Testis (tissue), 2 donors: ENCODE measurements at regions not wholly inside any gene's neighbourhood (a gene's known extent, or its start where the extent isn't known, plus 50 kb on each side); places are given as distances from the start of the nearest gene placed in this dataset.

Source experiments
- CTCF ChIP-seq, 3 experiments: fragments of 450-650 bp in 2 of 3; fragments of 200-600 bp in 1 of 3; sonication (generic) in 1 of 3; IDR thresholded peaks; one replicate each; pipeline ENCODE4 v1.5.1; 2016 to 2019; ENCODE audit warnings: antibody characterized with exemption in 3 of 3, mild to moderate bottlenecking in 2 of 3, moderate library complexity in 1 of 3
- POLR2A ChIP-seq: fragments of 450-650 bp; IDR thresholded peaks from one replicate; pipeline ENCODE4 v1.6.1; 2017; ENCODE audit warnings: antibody characterized with exemption, mild to moderate bottlenecking, moderate library complexity

GRCh38 chr7:98719396-98719795 is 102.3 kb downstream of the NPTX2 start:
- TF ChIP-seq POLR2A (no peak), CTCF (IDR thresholded peaks at IDR 0.05) (no peak)
